ENCODE measurements at regions not wholly inside any gene's neighbourhood (a gene's known extent, or its start where the extent isn't known, plus 50 kb on each side); places are given as distances from the start of the nearest gene placed in this dataset.
"Not testable (repeated sequence)": the region's sequence is repeated elsewhere in the genome, so short reads cannot be mapped to it uniquely, and the experiment has no call there.

- no peaks in the 10 kb centered on the region for H3K27me3 Mint-ChIP-seq (ENCODE audit: low read depth in 3 of 3)
- peaks cover 0 to 3% (median 3%) of the 10 kb centered on the region in 3 donors for H3K36me3 Mint-ChIP-seq
- H3K4me3 Mint-ChIP-seq: no peak overlapping the region
- H3K27ac Mint-ChIP-seq: no peak overlapping the region
- H3K4me1 Mint-ChIP-seq: no peaks in the 10 kb centered on the region
- no peak for DNase-seq
- peaks cover 9 to 57% (median 49%) of the 10 kb centered on the region in 6 donors for H3K9me3 Mint-ChIP-seq
Measured at GRCh38 chr11:41779401-41779960, 320.0 kb upstream of the LRRC4C start.

GRCh38 chr11:41781441-41781840, 322.0 kb upstream of the LRRC4C start:
- Mint-ChIP-seq H3K27me3 (ENCODE audit: low read depth in 3 of 3) (no peaks in the 10 kb centered on the region), H3K27ac (no peak overlapping the region), H3K9me3 (peaks cover 11 to 62% (median 47%) of the 10 kb centered on the region in 6 donors), H3K36me3 (peaks cover 0 to 3% (median 3%) of the 10 kb centered on the region in 3 donors), H3K4me1 (no peaks in the 10 kb centered on the region), H3K4me3 (no peak overlapping the region)
- DNase-seq: no peak

- no peaks in the 10 kb centered on the region for H3K4me1 Mint-ChIP-seq
- no peaks in the 10 kb centered on the region for H3K27me3 Mint-ChIP-seq (ENCODE audit: low read depth in 3 of 3)
- peaks cover 0 to 3% (median 0%) of the 10 kb centered on the region in 3 donors for H3K36me3 Mint-ChIP-seq
- DNase-seq: no peak
- no peak overlapping the region for H3K4me3 Mint-ChIP-seq
- H3K27ac Mint-ChIP-seq: no peak overlapping the region
- peaks cover 11 to 64% (median 45%) of the 10 kb centered on the region in 6 donors for H3K9me3 Mint-ChIP-seq
Measured at GRCh38 chr11:41784513-41785335, 325.3 kb upstream of the LRRC4C start.

GRCh38 chr11:41786087-41786486, 326.6 kb upstream of the LRRC4C start:
- Mint-ChIP-seq H3K36me3 (peaks cover 0 to 3% (median 0%) of the 10 kb centered on the region in 3 donors), H3K4me1 (no peaks in the 10 kb centered on the region), H3K9me3 (peaks cover 14 to 67% (median 43%) of the 10 kb centered on the region in 6 donors), H3K4me3 (no peak overlapping the region), H3K27me3 (ENCODE audit: low read depth in 3 of 3) (no peaks in the 10 kb centered on the region), H3K27ac (no peak overlapping the region)
- no peak for DNase-seq

GRCh38 chr11:41788177-41788576, 328.7 kb upstream of the LRRC4C start:
- Mint-ChIP-seq H3K4me3 (no peak overlapping the region), H3K27me3 (ENCODE audit: low read depth in 3 of 3) (no peaks in the 10 kb centered on the region), H3K36me3 (peaks cover 0 to 3% (median 0%) of the 10 kb centered on the region in 3 donors), H3K9me3 (peaks cover 12 to 71% (median 45%) of the 10 kb centered on the region in 6 donors), H3K27ac (no peak overlapping the region), H3K4me1 (no peaks in the 10 kb centered on the region)
- no peak for DNase-seq

- peaks cover 12 to 65% (median 44%) of the 10 kb centered on the region in 6 donors for H3K9me3 Mint-ChIP-seq
- no peak overlapping the region for H3K4me3 Mint-ChIP-seq
- no peaks in the 10 kb centered on the region for H3K27me3 Mint-ChIP-seq (ENCODE audit: low read depth in 3 of 3)
- no peak overlapping the region for H3K27ac Mint-ChIP-seq
- H3K36me3 Mint-ChIP-seq: peaks cover 0 to 3% (median 0%) of the 10 kb centered on the region in 3 donors
- no peak for DNase-seq
- no peaks in the 10 kb centered on the region for H3K4me1 Mint-ChIP-seq
Measured at GRCh38 chr11:41789376-41789775, 329.9 kb upstream of the LRRC4C start.

GRCh38 chr11:41795004-41795403, 335.6 kb upstream of the LRRC4C start:
- H3K9me3 Mint-ChIP-seq: peaks cover 5 to 36% (median 30%) of the 10 kb centered on the region in 6 donors
- H3K36me3 Mint-ChIP-seq: peaks cover 0 to 3% (median 0%) of the 10 kb centered on the region in 3 donors
- no peak for DNase-seq
- no peaks in the 10 kb centered on the region for H3K4me1 Mint-ChIP-seq
- H3K27ac Mint-ChIP-seq: no peak overlapping the region
- H3K4me3 Mint-ChIP-seq: no peak overlapping the region
- no peaks in the 10 kb centered on the region for H3K27me3 Mint-ChIP-seq (ENCODE audit: low read depth in 3 of 3)

- Mint-ChIP-seq H3K4me3 (no peak overlapping the region), H3K4me1 (no peaks in the 10 kb centered on the region), H3K27me3 (ENCODE audit: low read depth in 3 of 3) (no peaks in the 10 kb centered on the region), H3K27ac (no peak overlapping the region), H3K36me3 (peaks cover 0 to 4% (median 3%) of the 10 kb centered on the region in 3 donors), H3K9me3 (peaks cover 13 to 33% (median 25%) of the 10 kb centered on the region in 6 donors)
- DNase-seq: no peak
Measured at GRCh38 chr11:41799754-41800153, 340.3 kb upstream of the LRRC4C start.

GRCh38 chr11:41803895-41804294, 344.4 kb upstream of the LRRC4C start:
- Mint-ChIP-seq H3K36me3 (peaks cover 0 to 4% (median 3%) of the 10 kb centered on the region in 3 donors), H3K4me1 (no peaks in the 10 kb centered on the region), H3K4me3 (no peak overlapping the region), H3K9me3 (peaks cover 10 to 46% (median 24%) of the 10 kb centered on the region in 6 donors), H3K27me3 (ENCODE audit: low read depth in 3 of 3) (no peaks in the 10 kb centered on the region), H3K27ac (no peak overlapping the region)
- DNase-seq: no peak

GRCh38 chr11:41816396-41816795, 356.9 kb upstream of the LRRC4C start:
- no peaks in the 10 kb centered on the region for H3K4me1 Mint-ChIP-seq
- H3K27ac Mint-ChIP-seq: no peak overlapping the region
- no peak overlapping the region for H3K4me3 Mint-ChIP-seq
- no peaks in the 10 kb centered on the region for H3K27me3 Mint-ChIP-seq (ENCODE audit: low read depth in 3 of 3)
- DNase-seq: no peak
- peaks cover 0 to 4% (median 0%) of the 10 kb centered on the region in 3 donors for H3K36me3 Mint-ChIP-seq
- peaks cover 6 to 36% (median 21%) of the 10 kb centered on the region in 6 donors for H3K9me3 Mint-ChIP-seq

- not testable (repeated sequence) for DNase-seq; H3K27ac Mint-ChIP-seq; H3K4me1 Mint-ChIP-seq; H3K4me3 Mint-ChIP-seq; H3K36me3 Mint-ChIP-seq; H3K27me3 Mint-ChIP-seq (ENCODE audit: low read depth in 3 of 3)
- H3K9me3 Mint-ChIP-seq: peaks cover 15 to 48% (median 32%) of the 10 kb centered on the region in 6 donors
Measured at GRCh38 chr11:41824287-41824686, 364.8 kb upstream of the LRRC4C start.

GRCh38 chr11:41826085-41826484, 366.6 kb upstream of the LRRC4C start:
- H3K36me3 Mint-ChIP-seq: peaks cover 0 to 4% (median 0%) of the 10 kb centered on the region in 3 donors
- H3K4me3 Mint-ChIP-seq: no peak overlapping the region
- H3K9me3 Mint-ChIP-seq: peaks cover 15 to 51% (median 37%) of the 10 kb centered on the region in 6 donors
- no peak overlapping the region for H3K27ac Mint-ChIP-seq
- no peak for DNase-seq
- H3K4me1 Mint-ChIP-seq: no peaks in the 10 kb centered on the region
- no peaks in the 10 kb centered on the region for H3K27me3 Mint-ChIP-seq (ENCODE audit: low read depth in 3 of 3)

GRCh38 chr11:41836431-41836830, 377.0 kb upstream of the LRRC4C start:
- Mint-ChIP-seq H3K27me3 (ENCODE audit: low read depth in 3 of 3) (no peaks in the 10 kb centered on the region), H3K27ac (no peak overlapping the region), H3K9me3 (peaks cover 7 to 39% (median 23%) of the 10 kb centered on the region in 6 donors)

GRCh38 chr11:41842673-41843072, 383.2 kb upstream of the LRRC4C start:
- Mint-ChIP-seq H3K9me3 (peaks cover 9 to 39% (median 22%) of the 10 kb centered on the region in 6 donors), H3K4me1 (no peaks in the 10 kb centered on the region), H3K27me3 (ENCODE audit: low read depth in 3 of 3) (no peaks in the 10 kb centered on the region), H3K4me3 (no peak overlapping the region), H3K36me3 (peaks cover 0 to 3% (median 0%) of the 10 kb centered on the region in 3 donors), H3K27ac (no peak overlapping the region)
- DNase-seq: no peak

More at GRCh38 chr11:41836431-41836830, 377.0 kb upstream of the LRRC4C start:
- Mint-ChIP-seq H3K36me3 (no peaks in the 10 kb centered on the region), H3K4me1 (no peaks in the 10 kb centered on the region), H3K4me3 (no peak overlapping the region)
- no peak for DNase-seq

All from immature natural killer cell (primary cell).